G401 (cell line): ENCODE measurements at regions not wholly inside any gene's neighbourhood (a gene's known extent, or its start where the extent isn't known, plus 50 kb on each side); places are given as distances from the start of the nearest gene placed in this dataset.
"Not testable (repeated sequence)": the region's sequence is repeated elsewhere in the genome, so short reads cannot be mapped to it uniquely, and the experiment has no call there.

Source experiments
- DNase-seq: peaks from one replicate; pipeline ENCODE4 v3.0.0-alpha.2; 2015; ENCODE audit warnings: low spot score
- in situ Hi-C: cut with HindIII; loops from 2 replicates; pipeline ENCODE4 v1.10.0; 2016; ENCODE audit warnings: low sequenced_read_pairs, mixed read lengths

DNA sequence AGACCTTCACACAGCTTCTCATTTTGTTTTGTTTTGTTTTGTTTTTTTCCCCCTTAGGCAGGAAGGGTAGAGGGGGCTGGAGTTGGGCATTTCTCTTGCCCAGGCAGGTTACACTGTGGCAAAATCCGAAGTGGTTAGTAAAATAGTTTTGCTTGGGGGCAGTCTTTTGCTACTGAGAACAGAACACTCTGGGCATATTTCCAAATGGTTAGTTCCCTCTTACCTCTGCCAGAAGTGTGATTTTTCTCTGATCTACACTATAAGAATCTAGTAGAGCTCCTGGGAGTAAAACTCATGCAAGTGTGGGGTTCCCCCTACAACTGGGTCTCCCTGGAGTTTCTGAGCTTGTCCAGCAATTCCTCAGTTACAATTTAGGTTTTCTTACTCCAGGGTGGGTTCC, 61.7 kb downstream of the NPS start:
- in situ Hi-C loops = no loop called here
- DNase-seq = no peak

DNA sequence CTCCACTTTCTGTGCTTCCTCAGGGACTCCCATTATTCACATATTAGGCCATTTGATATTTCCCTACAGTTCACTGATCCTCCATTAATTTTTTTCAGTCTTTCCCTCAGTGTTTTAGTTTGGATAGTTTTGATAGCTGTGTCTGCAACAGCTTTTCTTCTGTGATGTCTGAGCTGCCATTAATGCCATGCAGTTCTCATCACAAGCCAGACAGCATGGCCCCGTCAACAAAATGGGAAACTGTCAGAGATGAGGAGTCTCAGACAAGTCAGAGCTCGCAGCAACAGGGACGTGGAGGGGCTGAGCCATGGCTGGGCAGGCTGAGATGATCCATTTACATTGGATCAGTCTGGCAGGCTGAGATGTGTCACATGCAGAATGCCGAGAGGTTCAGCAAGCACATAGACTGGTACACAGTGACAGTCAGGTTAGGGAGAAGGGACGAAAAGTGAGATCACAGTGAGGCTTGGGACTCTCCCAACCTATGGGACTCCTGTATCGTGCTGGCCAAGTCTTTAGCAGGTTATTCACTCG, 65.4 kb downstream of the NPS start:
- in situ Hi-C loops = no loop called here
- no peak for DNase-seq

- in situ Hi-C loops = no loop called here
- DNase-seq = no peak
These were observed 69.7 kb downstream of the NPS start for GRCh38 chr10:127618797-127619196.

- in situ Hi-C loops = no loop called here
These were observed 70.6 kb downstream of the NPS start for GRCh38 chr10:127619546-127620325.

GRCh38 chr10:127635882-127636281, 86.8 kb downstream of the NPS start:
- DNase-seq = no peak
- in situ Hi-C loops = no loop called here

More at GRCh38 chr10:127619546-127620325, 70.6 kb downstream of the NPS start:
- peak; percentile 8 for DNase-seq

DNA sequence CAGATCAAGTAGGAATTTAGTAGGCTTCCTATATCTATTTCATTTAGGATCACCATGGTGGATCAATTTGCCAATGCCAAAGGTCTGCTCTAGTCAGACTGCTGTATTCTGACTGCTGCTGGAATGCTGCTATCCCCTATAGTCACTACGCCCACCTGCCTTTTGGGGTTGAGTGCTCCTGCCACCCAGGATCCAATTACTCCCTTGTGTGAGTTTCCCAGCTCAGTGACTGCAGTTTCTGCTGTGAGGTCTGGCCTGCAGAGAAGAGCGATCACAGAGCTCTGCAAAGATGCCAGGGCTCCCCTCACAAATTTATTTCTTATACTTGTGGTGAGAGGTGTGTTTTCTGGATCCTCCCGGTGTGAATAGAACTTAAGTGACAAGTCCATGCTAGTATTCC, 88.1 kb upstream of the FOXI2 start:
- no peak for DNase-seq
- in situ Hi-C loops = no loop called here

DNA sequence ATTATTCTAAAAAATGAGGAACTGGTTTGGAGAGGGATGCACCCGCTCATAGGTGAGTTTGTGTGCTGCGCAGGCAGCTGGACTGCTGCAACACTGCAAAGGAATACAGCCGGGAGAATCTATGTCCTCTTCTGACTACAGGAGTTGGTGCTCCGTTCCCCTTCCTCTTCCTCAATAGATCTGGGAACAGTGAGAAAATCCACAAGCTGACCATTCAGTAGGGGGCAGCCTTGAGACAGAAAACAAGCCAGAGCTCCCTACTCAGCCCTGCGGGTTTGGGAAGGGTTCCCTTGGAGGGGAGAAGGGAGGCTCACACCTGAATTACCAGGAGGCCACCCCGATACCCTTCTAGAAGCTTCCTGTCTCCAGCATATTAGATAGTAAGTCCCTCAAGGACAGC, 87.3 kb upstream of the FOXI2 start:
- DNase-seq = peak; percentile 2
- in situ Hi-C loops = no loop called here

GRCh38 chr10:127657056-127657455, 79.9 kb upstream of the FOXI2 start:
- DNase-seq = no peak
- in situ Hi-C loops = no loop called here

GRCh38 chr10:127676430-127676829, 60.6 kb upstream of the FOXI2 start:
- in situ Hi-C loops, DNase-seq: not testable (repeated sequence)

DNA sequence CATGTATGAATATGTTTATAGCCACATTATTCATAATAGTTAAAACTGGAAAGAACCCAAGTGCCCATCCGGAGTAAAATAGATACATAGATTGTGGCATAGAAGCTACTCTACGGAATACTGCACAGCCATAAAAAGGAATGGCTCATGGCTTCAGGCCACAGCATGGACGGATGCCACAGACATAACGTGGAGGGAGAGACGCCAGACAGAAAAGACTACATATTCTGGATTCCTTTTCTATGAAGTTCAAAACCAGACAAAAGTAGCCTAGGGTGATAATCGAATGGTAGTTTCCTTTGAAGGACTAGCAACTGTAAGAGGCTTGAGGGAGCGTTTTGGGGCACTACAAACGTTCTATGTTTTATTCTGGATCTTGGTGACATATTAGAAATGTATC, 58.9 kb upstream of the FOXI2 start:
- in situ Hi-C loops = no loop called here

GRCh38 chr10:127679642-127680255, 57.2 kb upstream of the FOXI2 start:
- in situ Hi-C loops = no loop called here
- DNase-seq = no peak

More for the DNA sequence above, 58.9 kb upstream of the FOXI2 start:
- no peak for DNase-seq
